ENCODE measurements at regions not wholly inside any gene's neighbourhood (a gene's known extent, or its start where the extent isn't known, plus 50 kb on each side); places are given as distances from the start of the nearest gene placed in this dataset.

GRCh38 chr18:28455971-28456370, 279.0 kb upstream of the CDH2 start:
- TF ChIP-seq RFX5 (IDR thresholded peaks at IDR 0.05; ENCODE audit: low read depth, low read length) (no peak), FOXM1 (IDR thresholded peaks at IDR 0.05; ENCODE audit: low read depth, low read length) (no peak), MXI1 (IDR thresholded peaks at IDR 0.05; ENCODE audit: low read depth, low read length) (no peak), MAX (IDR thresholded peaks at IDR 0.05; ENCODE audit: low read depth, low read length) (no peak), CTCF (IDR thresholded peaks at IDR 0.05 in 2 of 3, conservative IDR thresholded peaks at IDR 0.05 in 1 of 3; ENCODE audit: control insufficient read depth in 2 of 3, extremely low read depth in 1 of 3, insufficient read depth in 1 of 3, low read depth in 3 of 3, low read length in 3 of 3) (no peak), NR2C2 (IDR thresholded peaks at IDR 0.05; ENCODE audit: borderline replicate concordance, control insufficient read depth, insufficient read length, low read depth) (no peak), ETV6 (conservative IDR thresholded peaks at IDR 0.05 in 1 of 2, IDR thresholded peaks at IDR 0.05 in 1 of 2; ENCODE audit: borderline replicate concordance in 1 of 2, low read depth in 1 of 2) (no peak), POLR2A (IDR thresholded peaks at IDR 0.05; ENCODE audit: low read depth, low read length) (no peak), IKZF1 (conservative IDR thresholded peaks at IDR 0.05) (no peak), DPF2 (IDR thresholded peaks at IDR 0.05) (no peak), CREB1 (IDR thresholded peaks at IDR 0.05; ENCODE audit: low read depth) (no peak), EZH2 (IDR thresholded peaks at IDR 0.05; ENCODE audit: borderline replicate concordance, control insufficient read depth, low read depth, low read length) (no peak), RAD21 (IDR thresholded peaks at IDR 0.05; ENCODE audit: insufficient read depth, low read depth, low read length) (no peak), SUPT20H (IDR thresholded peaks at IDR 0.05; ENCODE audit: borderline replicate concordance, control insufficient read depth, low read depth, low read length) (no peak)
